Ascending aorta (tissue), 2 donors: ENCODE measurements at regions not wholly inside any gene's neighbourhood (a gene's known extent, or its start where the extent isn't known, plus 50 kb on each side); places are given as distances from the start of the nearest gene placed in this dataset.

Source experiments
- DNase-seq, 2 donors: peaks; one replicate each; pipeline ENCODE4 v3.0.0-alpha.2; 2019; ENCODE audit warnings: low spot score in 2 of 2
- H3K27ac ChIP-seq, 2 donors: fragments of 200-600 bp; sonication (generic); one replicate each; pipeline ENCODE4 v1.5.1; 2016 to 2017; ENCODE audit warnings: mild to moderate bottlenecking in 1 of 2
- H3K27me3 ChIP-seq: fragments of 200-600 bp; sonication (generic); one replicate; pipeline ENCODE4 v1.5.1; 2017
- H3K36me3 ChIP-seq, 2 donors: fragments of 200-600 bp; sonication (generic); one replicate each; pipeline ENCODE4 v1.5.1; 2016
- H3K4me1 ChIP-seq, 2 donors: fragments of 200-600 bp; sonication (generic); one replicate each; pipeline ENCODE4 v1.5.1; 2016 to 2017; ENCODE audit warnings: mild to moderate bottlenecking in 1 of 2
- H3K4me3 ChIP-seq, 2 donors: fragments of 200-600 bp; sonication (generic); one replicate each; pipeline ENCODE4 v1.5.1; 2016 to 2017; ENCODE audit warnings: mild to moderate bottlenecking in 1 of 2
- H3K9me3 ChIP-seq, 2 donors: fragments of 200-600 bp; sonication (generic); one replicate each; pipeline ENCODE4 v1.5.1; 2016
- intact Hi-C: fragments of 100-400 bp; cut with DNase I; formaldehyde crosslinking; loops from one replicate; pipeline ENCODE4 v1.15.1; 2023
- TF ChIP-seq, protein P1 (sequence below), 3 experiments: fragments of 200-600 bp in 2 of 3; fragments of 450-650 bp in 1 of 3; sonication (generic) in 2 of 3; IDR thresholded peaks; one replicate each; pipeline ENCODE4 v1.5.1; 2016 to 2019; ENCODE audit warnings: antibody characterized with exemption in 3 of 3, mild to moderate bottlenecking in 1 of 3, moderate library complexity in 1 of 3

DNA sequence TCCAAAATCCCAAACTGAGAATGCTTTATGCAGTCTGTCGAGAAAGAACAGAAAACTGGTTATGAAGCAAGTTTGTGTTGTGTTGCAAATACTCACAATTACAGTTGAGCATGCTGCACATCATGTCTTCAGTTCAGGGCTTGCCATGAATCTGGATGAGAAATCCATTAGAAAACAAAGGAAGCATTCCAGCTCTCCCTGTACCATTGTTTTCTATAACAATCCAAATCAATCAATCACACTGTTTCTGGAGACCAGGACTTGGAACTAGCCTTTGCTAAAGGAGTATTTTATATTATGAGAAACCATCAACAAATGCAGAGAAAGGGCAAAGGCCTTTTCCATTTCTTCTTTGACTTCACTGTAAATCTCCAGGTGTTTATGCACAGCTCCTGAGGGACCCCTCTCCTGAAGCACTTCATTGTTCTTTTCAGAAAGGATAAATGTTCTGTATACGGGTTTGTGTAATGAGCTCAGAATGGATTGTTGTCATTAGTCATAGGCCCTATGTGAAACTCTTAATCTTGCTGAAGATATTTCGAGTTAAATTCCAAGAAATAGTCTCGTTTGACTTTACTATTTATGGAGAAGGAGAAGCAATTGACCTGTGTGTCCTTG, 364.7 kb upstream of the POM121L12 start:
- TF ChIP-seq, protein P1, sequence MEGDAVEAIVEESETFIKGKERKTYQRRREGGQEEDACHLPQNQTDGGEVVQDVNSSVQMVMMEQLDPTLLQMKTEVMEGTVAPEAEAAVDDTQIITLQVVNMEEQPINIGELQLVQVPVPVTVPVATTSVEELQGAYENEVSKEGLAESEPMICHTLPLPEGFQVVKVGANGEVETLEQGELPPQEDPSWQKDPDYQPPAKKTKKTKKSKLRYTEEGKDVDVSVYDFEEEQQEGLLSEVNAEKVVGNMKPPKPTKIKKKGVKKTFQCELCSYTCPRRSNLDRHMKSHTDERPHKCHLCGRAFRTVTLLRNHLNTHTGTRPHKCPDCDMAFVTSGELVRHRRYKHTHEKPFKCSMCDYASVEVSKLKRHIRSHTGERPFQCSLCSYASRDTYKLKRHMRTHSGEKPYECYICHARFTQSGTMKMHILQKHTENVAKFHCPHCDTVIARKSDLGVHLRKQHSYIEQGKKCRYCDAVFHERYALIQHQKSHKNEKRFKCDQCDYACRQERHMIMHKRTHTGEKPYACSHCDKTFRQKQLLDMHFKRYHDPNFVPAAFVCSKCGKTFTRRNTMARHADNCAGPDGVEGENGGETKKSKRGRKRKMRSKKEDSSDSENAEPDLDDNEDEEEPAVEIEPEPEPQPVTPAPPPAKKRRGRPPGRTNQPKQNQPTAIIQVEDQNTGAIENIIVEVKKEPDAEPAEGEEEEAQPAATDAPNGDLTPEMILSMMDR (IDR thresholded peaks at IDR 0.05) = no peak
- DNase-seq = no peak
- H3K36me3 ChIP-seq = no peaks in the 10 kb centered on the region
- no peak overlapping the region for H3K27ac ChIP-seq
- H3K27me3 ChIP-seq = no peaks in the 10 kb centered on the region
- H3K9me3 ChIP-seq = no peaks in the 10 kb centered on the region
- H3K4me1 ChIP-seq = no peaks in the 10 kb centered on the region
- no peak overlapping the region for H3K4me3 ChIP-seq
- intact Hi-C loops = no loop called here

DNA sequence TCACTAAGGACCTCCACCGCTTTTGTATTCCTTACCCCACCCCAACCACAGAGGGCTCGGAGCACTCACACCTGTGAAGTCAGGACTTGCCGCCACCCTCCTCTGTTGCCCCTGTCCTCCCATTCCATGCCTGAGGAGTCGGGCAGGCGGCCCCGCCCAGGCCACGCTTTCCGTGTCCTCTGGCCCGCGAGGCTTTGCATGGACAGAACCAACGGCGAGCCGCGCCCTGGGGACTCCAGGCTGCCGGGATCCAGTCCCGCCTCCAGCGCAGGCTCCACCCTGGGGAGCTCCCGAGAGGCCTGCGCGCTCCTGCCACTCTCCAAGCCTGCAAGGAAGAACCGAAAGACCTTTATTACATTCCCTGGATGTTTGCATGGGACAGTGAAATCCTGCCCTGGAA, 366.4 kb upstream of the POM121L12 start:
- H3K36me3 ChIP-seq = no peaks in the 10 kb centered on the region
- H3K27me3 ChIP-seq = no peaks in the 10 kb centered on the region
- H3K4me3 ChIP-seq = no peak overlapping the region
- H3K4me1 ChIP-seq = no peaks in the 10 kb centered on the region
- intact Hi-C loops = no loop called here
- H3K27ac ChIP-seq = no peak overlapping the region
- H3K9me3 ChIP-seq = no peaks in the 10 kb centered on the region
- TF ChIP-seq, protein P1 (IDR thresholded peaks at IDR 0.05) = no peak
- no peak for DNase-seq

DNA sequence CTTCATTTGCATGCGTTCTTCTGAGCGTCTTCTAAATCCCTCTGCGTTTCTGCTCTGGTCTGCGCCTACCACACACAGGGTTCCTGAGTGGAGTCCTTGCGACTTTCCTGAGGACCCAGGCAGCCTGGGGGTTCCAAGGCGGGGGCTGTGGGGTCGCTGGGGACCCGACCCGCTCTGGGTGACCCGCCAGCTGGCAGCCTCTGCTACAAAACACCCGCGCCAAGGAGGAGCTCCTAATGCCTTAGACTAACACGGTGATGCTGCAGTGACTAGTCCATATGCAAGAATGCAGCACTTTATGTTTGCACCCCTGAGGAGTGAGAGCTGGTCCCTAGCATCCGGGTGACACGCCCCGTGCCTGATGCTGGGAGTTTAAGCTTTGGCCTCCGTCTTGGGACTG, 367.0 kb upstream of the POM121L12 start:
- intact Hi-C loops = no loop called here
- H3K9me3 ChIP-seq = no peaks in the 10 kb centered on the region
- no peaks in the 10 kb centered on the region for H3K27me3 ChIP-seq
- no peaks in the 10 kb centered on the region for H3K36me3 ChIP-seq
- no peak overlapping the region for H3K27ac ChIP-seq
- no peak overlapping the region for H3K4me3 ChIP-seq
- H3K4me1 ChIP-seq = no peaks in the 10 kb centered on the region
- TF ChIP-seq, protein P1 (IDR thresholded peaks at IDR 0.05) = no peak
- DNase-seq = no peak

DNA sequence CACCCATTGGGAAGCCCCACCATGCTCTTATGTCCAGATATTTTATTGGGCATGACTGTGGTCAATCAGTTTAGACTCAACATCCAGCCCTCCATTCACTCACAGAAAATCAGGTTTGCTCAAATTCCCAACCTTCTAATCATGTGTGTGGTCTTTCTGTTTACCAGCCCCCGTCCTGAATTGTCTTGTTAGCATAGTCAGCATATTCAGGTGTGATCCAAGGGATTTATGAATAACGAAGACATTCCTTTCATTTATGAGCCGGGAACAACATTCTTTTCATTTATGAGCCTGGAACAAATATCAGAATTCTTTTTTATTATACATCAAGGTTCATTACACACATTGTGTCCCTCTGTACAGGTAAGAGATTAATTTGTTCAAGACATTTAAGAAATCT, 376.3 kb upstream of the POM121L12 start:
- Histone ChIP-seq H3K36me3 (no peaks in the 10 kb centered on the region), H3K27ac (no peak overlapping the region), H3K4me1 (no peaks in the 10 kb centered on the region), H3K27me3 (no peaks in the 10 kb centered on the region), H3K4me3 (no peak overlapping the region), H3K9me3 (no peaks in the 10 kb centered on the region)
- intact Hi-C loops = no loop called here
- TF ChIP-seq, protein P1 (IDR thresholded peaks at IDR 0.05) = no peak
- no peak for DNase-seq

DNA sequence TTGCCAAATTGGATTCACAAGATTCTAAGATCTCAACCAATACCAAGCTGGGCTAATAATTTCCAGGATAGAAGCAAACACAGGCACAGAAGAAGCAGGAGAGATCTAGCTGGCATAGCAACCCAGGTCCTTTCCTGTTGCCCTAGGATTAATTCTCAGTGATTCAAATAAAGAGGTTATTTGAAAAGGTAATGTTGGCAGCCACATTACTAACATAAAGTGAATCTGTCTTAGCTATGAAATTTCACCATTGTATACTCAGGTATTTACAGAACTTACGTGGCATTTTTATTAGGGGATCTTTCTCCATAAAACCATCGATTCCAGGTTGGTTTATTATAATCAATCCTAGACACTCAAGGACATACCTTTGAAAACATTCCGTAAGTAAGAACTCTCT, 379.3 kb upstream of the POM121L12 start:
- no peak overlapping the region for H3K4me3 ChIP-seq
- no peaks in the 10 kb centered on the region for H3K4me1 ChIP-seq
- H3K9me3 ChIP-seq = no peaks in the 10 kb centered on the region
- no peaks in the 10 kb centered on the region for H3K36me3 ChIP-seq
- no peak for DNase-seq
- H3K27me3 ChIP-seq = no peaks in the 10 kb centered on the region
- no peak overlapping the region for H3K27ac ChIP-seq
- intact Hi-C loops = no loop called here
- TF ChIP-seq, protein P1 (IDR thresholded peaks at IDR 0.05) = no peak

DNA sequence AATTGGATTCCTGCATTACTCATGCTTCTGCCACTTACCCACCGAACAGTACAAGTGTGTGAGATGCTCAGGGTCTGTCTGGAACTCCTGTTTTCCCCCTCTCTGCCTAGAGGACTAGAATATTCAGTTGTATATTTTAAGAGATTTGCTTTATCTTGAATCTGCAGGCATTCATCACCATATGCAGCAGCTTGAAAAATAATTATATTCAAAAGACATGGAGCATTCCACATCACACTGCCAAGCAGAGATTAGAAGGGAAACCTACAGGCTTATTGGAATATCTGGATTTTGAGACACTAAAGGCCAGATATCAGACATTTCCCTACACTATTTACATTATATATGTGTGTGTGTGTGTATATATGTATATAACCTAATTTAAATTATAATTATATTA, 382.8 kb upstream of the POM121L12 start:
- no peaks in the 10 kb centered on the region for H3K4me1 ChIP-seq
- TF ChIP-seq, protein P1 (IDR thresholded peaks at IDR 0.05) = no peak
- H3K4me3 ChIP-seq = no peak overlapping the region
- no peaks in the 10 kb centered on the region for H3K27me3 ChIP-seq
- intact Hi-C loops = no loop called here
- H3K36me3 ChIP-seq = no peaks in the 10 kb centered on the region
- H3K9me3 ChIP-seq = no peaks in the 10 kb centered on the region
- no peak overlapping the region for H3K27ac ChIP-seq
- DNase-seq = no peak
